Fibroblast of skin of right quadriceps (primary cell): ENCODE measurements at regions not wholly inside any gene's neighbourhood (a gene's known extent, or its start where the extent isn't known, plus 50 kb on each side); places are given as distances from the start of the nearest gene placed in this dataset.
"Not testable (repeated sequence)": the region's sequence is repeated elsewhere in the genome, so short reads cannot be mapped to it uniquely, and the experiment has no call there.

Experiments used
- DNase-seq: peaks from one replicate; pipeline ENCODE4 v3.0.0-alpha.2; 2013

DNA sequence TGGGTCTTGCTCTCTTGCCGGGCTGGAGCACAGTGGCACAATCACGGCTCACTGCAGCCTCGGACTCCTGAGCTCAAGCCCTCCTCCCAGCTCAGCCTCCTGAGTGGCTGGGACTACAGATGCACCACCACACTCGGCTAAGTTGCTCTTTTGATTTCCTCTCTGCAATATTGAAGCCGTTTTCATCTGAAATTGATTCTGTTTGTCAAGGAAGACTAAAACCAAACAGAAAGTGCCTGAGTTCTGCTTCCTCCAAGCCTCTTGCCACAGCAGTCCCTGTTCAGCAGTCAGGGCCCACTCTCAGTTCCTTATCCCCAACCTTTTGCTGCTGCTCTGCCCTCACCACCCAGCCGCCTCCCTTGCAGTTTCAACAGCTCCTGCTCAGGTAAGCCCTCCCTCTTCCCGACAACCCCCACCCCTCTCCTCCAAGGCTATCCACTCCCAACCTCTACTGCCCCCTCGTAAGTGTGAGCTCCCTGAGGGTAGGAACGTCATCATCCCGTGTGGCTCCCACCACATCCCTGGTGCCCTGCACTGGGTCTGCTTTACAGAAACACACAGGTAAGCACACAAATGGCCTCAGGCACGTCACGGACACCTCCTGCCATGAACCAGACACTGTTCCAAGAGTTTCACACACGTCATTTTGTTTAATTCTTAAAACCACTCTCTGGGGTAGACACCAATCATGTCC lies 70.7 kb upstream of the TAB2 start:
- no peak for DNase-seq

DNA sequence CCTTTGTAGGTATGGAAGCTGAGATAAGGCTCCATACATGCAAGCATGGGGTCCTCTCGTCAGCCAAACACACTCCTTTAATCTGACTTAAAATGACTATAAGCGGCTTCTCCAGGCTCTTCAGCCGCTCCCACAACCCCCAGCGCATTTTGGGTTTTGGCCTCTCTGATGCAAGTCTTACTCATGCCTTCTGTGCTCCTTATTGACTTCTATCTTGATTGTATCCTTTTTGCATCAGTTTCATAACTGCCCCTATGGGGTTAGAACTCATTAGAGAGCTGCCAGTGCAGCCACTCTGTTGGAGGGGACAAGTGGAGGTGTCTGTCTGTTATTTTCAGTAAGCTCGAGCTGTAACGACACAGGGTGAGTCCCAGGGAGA lies 70.1 kb upstream of the TAB2 start:
- no peak for DNase-seq

DNA sequence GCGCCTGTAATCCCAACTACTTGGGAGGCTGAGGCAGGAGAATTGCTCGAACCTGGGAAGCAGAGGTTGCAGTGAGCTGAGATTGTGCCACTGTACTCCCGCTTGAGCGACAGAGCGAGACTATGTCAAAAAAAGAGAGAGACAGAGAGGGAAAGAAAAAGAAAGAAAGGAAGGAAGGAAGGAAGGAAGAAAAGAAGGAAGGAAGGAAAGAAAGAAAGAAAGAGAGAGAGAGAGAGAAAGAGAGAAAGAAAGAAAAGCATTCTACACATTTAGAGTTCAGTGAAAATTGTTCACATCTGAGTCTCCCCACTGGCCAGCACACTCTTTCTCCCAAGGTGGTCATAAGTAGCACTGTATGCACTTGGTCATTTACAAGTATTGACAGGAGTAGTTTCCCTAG lies 69.2 kb upstream of the TAB2 start:
- not testable (repeated sequence) for DNase-seq

DNA sequence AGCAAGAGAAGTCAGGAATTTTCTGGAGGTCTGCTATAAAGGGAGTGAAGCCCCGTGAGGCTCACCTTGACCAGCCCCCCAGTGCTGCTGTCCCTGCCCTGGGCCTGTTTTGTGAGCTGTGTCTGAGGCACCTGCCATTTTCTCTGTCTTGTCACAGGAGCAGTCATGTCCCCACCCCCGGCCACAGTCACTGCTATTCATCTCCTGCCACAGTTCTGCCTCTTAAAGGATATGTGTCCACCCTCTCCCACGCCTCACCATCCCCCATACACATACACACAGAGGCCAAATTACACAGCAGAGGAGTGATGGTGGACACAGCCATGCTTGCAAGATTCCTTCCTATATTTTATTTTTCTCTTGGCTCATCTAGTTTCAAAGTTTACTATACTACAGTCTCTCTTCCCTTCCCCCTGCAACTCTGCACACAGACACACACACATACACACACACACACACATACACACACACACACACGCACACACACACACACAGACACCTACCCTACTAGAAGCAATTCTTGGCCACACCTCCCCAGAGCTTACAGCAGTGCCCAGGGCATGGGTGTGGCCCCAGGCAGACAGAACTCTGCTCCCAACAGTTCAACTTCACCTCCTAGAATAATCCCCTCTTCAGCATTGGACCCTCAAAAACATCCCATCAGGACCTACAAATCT lies 68.7 kb upstream of the TAB2 start:
- DNase-seq, result no peak

DNA sequence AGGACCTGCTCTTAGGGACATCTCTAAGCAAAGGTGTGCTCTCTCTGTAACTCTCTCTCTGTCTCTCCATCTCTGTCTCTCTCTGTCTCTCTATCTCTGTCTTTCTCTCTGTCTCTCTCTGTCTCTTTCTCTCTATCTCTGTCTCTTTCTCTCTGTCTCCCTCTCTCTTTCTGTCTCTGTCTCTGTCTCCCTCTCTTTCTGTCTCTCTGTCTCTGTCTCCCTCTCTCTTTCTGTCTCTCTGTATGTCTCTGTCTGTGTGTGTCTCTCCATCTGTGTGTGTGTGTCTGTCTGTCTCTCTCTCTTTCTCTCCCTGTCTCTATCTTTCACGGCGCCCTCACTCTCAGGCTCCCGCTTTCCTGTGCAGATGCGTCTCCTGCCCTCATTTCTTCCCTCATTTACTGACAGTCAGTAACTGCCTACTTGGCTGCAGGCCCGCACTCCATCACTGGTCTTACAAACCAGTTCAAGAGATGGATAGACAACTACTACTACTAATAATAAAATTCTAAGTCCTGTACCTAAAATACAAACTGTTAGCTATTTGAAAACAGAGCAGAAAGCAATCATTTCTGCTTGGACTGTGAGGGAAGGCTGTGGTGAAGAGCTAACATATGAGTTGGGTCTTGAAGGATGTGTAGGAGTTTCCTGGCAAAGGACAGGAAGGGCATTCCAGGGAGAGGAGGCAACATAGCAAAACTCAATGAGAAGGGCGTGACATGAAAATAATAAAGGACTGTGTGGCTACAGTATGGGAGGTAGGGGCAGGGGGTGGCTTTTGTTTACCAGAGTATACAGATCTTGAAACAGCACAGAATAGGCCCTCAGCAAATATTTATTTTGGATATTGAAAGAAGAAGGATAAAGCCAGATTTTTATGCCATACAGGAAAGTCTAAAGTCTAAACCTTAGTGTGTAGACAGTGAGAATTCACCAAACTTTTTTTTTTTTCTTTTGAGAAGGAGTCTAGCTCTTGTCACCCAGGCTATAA lies 67.8 kb upstream of the TAB2 start:
- DNase-seq, result no peak

DNA sequence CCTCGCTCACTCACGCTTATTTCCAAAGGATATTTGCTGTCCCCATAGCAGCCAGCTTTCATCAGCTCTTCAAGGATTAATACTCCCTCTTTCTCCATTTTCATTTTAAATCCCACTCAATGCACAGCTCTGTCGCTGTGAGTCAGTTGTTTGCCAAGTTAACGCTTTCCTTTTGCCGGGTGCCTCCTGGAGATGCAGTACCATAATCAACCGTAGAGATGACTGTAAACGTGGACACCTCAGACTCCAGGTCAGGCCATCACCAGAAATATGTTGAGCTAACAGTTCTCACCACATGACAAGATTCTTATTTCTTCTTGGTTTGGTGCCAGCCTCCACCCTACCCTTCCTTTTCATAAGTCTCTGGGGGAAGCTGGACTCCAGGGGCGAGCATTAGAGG lies 66.6 kb upstream of the TAB2 start:
- DNase-seq, result no peak

DNA sequence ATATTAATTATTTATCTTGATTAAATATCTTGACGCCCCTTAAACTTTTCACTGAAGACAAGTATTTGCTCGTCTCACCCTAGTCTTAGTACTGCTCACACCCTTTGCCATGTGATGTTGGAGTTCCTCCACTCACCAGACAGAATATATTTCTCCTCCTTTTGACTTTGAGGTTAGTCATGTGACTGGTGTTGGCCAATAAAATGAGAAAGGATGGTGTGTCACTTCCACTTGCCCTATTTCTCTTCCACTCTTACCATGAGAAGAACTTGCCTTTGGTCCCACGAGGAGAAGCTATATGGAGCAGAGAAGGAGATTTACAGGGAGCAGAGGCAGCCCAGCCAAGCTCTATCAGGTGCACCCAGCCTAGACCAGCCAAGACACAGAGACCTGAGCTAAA lies 64.9 kb upstream of the TAB2 start:
- DNase-seq, result no peak

DNA sequence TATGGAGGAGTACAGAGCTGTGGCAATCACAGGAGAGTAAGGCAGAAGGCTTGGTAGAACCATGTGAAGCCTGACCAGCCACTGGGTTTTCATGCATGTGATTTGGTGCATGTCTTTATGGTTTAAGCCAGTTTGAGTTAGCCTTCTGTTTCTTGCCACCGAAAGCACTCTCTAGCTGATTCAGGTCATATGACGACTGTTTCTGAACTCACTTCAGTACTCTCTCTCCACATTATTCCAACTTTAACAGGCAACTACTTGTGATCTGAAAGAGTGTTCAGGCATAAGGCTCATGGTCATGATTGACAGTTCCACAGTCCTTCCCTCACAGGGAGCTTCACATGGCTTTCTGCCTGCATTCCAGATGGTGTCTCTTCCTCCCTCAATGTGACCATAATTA lies 63.3 kb upstream of the TAB2 start:
- DNase-seq, result no peak

DNA sequence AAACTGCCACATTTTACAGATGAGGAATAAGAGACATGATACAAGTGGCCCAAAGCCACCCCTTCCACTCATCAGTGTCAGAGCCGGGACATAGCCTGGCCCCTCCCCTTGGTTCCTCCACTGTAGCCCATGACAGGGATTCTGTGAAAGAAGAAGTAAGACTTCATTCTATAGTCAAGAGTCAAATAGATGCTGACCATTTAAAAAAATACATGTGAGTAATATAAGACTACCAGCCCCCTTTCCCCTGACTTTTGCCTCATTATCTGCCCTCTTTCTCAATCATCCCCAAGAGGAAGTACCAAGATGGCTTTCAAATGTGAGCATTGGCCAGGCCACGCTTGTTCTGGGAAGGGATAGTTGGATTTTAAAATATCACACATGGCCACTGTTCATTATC lies 57.8 kb upstream of the TAB2 start:
- DNase-seq, result no peak

DNA sequence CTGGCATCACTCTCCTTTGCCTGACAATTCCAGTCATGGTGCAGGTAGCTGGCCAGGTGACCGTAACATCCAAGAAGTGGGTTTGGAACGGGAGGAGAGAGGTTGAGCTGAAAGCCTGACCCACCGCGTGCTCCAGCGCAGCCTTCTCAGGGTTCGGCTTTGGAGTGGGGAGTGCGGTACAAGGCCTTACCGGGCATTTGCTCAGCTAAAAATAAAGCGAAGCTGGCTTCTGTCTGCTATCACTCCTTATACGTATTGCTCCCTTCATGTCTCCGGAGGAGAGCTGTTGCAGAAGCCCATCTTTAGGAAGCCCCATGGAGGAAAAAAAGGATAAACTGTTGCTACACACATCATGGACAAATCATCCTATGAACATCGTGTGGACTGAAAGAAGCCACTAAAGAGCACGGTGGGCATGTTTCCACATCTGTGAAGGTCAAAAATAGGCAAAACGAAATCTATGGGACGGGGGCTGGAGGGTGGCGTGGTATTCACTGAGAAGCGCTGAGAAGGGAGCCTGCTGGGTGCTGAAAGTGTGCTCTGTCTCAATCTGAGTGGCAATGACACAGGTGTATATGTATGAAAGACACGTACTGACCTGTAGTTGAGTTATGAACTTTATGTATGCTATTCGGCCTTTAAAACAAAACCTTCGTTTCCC lies 57.2 kb upstream of the TAB2 start:
- DNase-seq, result no peak

DNA sequence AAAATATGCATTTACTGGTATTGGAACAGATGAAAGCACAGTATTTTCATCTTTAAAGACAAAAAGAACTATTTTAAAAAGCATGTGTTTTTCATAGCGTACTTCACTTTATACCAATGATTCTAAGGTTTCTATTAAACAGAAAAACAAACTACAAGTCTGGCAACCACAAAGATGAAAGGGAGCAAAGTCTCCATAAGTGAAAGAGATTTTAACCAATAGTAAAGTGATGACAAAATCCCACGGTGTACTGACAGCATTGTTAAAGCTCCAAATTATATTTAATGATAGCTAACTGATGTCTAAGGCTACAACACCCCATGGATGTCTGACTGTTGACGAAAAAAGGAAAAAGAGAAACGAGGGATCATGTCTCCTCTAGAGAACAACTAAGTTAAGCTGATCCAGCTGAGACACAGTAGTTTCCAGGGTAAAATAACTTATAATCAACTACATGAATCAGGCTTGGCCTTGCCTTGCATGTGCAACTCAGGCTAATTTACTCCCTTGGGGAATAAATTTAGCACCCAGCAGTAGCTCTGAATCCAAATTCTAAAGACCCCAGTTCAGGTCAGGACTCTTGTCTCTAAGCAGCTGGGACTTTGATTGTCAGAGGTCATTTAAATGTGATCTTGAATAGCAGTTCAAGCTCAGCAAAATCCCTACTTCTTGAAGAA lies 56.0 kb upstream of the TAB2 start:
- no peak for DNase-seq

DNA sequence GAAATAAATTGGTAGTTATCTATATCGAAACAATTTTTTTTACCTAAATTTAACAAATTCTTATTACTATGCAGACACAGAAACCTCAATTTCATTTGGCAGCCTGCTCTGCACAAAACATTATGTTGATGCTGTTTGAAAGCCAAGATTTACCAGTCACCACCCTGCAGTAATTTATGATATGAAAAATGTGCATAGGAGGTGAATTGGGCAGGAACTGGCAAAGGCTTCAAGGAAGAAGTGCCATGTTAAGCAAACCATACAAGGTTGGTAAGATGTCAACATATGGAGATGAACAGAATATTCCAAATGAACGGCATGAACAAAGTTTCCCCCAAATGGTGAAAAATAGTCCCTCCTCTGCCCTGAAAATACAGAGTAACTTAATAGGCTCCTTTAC lies 54.2 kb upstream of the TAB2 start:
- DNase-seq, result no peak

DNA sequence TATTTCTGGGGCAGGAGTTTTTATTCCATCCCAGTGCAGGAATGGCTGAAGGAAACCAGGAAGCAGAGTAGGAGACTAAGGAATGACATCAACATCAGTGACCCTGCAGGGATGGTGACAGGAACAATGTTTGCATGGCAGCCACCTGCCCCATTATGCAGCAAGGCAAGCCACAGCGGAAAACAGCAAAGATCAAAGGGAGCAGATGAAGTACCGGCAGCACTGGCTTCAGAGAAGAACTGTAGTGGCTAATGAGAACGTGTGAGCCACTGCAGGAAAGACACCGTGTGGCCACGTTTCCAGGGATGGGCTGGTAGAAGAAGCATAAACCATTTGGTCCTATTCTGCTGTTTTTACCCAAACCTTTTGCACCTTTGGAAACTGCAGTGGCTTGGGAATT lies 52.9 kb upstream of the TAB2 start:
- no peak for DNase-seq

DNA sequence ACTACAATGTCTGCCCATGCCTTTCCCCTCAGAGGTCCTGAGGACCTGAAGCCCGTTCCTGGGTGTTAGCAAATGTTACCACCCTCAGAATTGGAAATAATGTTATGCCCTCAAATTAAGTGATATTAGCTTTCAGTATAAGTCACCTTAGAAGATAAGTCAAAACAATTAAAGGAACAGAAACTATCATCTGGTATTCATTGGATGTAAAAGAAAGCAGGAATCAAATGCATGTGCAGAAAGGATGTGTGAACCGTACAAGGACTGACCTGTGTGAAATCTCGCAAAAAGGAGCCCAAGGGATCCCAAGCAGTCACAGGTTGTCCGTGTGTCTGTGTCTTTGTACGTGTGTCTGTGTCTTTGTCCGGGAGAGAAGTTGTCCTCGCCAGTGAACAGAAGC lies 51.6 kb upstream of the TAB2 start:
- DNase-seq, result no peak

DNA sequence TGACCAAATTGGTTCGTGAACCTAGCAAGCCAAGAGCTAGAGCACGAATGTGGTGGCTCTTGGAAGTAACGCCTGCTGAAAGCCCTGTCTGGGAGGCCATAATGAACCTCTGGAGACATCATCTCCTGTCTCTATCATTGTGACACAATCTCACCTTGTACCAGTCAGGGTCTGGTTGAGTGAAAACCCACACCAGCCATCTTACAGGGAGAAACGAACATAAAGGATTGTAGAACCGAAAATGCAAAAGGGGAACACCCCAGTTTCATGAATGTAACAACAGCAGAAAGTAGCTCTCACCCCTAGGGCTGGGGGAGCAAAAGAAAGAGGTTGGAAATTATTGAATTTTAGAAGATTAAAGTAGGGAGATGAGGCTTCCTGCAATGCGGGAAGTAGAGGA lies 50.9 kb upstream of the TAB2 start:
- no peak for DNase-seq

DNA sequence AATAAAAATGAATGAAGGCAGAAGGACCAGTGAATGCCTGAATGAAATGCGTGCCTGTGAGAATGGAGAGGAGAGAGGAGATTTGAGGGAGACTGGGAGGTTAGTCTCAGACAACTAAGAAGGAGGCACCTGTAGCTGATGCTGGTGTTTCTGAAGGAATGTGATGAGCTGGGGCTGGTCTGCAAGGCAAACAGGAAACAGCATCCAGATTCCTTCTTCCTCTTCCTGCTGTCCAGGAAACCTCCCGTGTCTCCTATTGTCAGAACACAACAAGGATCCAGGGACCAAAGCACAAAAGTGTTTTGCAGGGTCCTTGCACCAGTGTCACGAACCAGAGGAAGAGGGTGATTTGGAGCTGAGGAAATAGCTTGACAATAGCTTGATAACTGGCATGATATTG lies 50.4 kb upstream of the TAB2 start:
- no peak for DNase-seq

DNA sequence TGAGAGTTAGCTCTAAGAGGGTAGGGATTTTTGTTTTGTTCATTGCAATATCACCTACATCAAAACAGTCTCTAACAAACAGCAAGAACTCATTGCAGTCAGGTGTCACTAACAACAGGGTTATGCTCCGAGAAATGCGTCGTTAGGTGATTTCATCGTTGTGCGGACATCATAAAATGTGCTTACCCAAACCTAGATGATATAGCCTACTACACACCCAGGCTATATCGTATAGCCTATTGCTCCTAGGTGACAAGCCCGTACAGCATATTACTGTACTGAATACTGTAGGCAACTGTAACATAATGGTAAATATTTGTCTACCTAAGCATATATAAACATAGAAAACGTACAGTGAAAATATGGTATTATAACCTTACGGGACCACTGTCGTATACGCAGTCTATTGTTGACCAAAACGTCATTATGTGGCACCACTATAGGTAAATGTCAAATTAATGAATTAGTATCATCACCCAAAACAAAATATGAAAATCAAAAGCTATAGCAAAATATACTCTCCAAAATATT lies 49.9 kb upstream of the TAB2 start:
- no peak for DNase-seq
